Endothelial cell of umbilical vein (primary cell): ENCODE measurements at regions not wholly inside any gene's neighbourhood (a gene's known extent, or its start where the extent isn't known, plus 50 kb on each side); places are given as distances from the start of the nearest gene placed in this dataset.

Experiments used
- BruUV-seq: library from RNA; stranded (reverse); fragments of 400-500 nt; replicated peaks from 2 replicates; lab custom pipeline; 2021; lab: Mats Ljungman, UMichigan
- CTCF ChIA-PET: fragments of 300-600, 350-600 bp; sonication (Branson Sonifier 250); formaldehyde crosslinking; loops from one replicate; lab custom pipeline; 2021; ENCODE audit warnings: antibody characterized with exemption, inconsistent platforms; lab: Charles Lee
- POLR2A ChIA-PET: fragments of 300-600, 350-600 bp; sonication (Branson Sonifier 250); formaldehyde crosslinking; loops from one replicate; lab custom pipeline; 2021; ENCODE audit warnings: antibody characterized with exemption, inconsistent platforms; lab: Charles Lee
- DNase-seq: peaks from one replicate; pipeline ENCODE4 v3.0.0-alpha.2; 2011; ENCODE audit warnings: low read depth, low spot score
- FAIRE-seq: peaks from 2 replicates; lab custom pipeline; 2011; peaks lifted over from hg19 to GRCh38; lab: Jason Lieb, UNC
- H2AFZ ChIP-seq: 2 replicates; pipeline ENCODE4 v1.6.0; 2012; ENCODE audit warnings: low read depth, low read length, control low read depth, inconsistent platforms
- H3K27ac ChIP-seq: 2 replicates; pipeline ENCODE4 v1.5.1; 2011; ENCODE audit warnings: low read depth, mild to moderate bottlenecking, control low read depth, low read length, moderate library complexity; ENCODE audit not compliant: insufficient read depth
- H3K27me3 ChIP-seq, 2 experiments: 2 replicates each; pipeline versions ENCODE4 v1.6.0 to v1.6.1; 2011; ENCODE audit warnings: low read length in 2 of 2, mixed read lengths in 1 of 2; ENCODE audit not compliant: control insufficient read depth in 2 of 2, insufficient read depth in 2 of 2
- H3K36me3 ChIP-seq, 2 experiments: 2 replicates in 1 of 2; 3 replicates in 1 of 2; pipeline ENCODE4 v1.5.1; 2011; ENCODE audit warnings: low read length in 2 of 2, mild to moderate bottlenecking in 1 of 2, moderate library complexity in 1 of 2; ENCODE audit not compliant: control insufficient read depth in 2 of 2, insufficient read depth in 2 of 2; ENCODE audit errors: extremely low read depth in 1 of 2
- H3K4me1 ChIP-seq: 3 replicates; pipeline ENCODE4 v1.5.1; 2011; ENCODE audit warnings: mild to moderate bottlenecking, low read length; ENCODE audit not compliant: control insufficient read depth, insufficient read depth; ENCODE audit errors: extremely low read depth
- H3K4me2 ChIP-seq: 2 replicates; pipeline ENCODE4 v1.6.1; 2011; ENCODE audit warnings: low read length, control low read depth, mixed read lengths; ENCODE audit not compliant: insufficient read depth
- H3K4me3 ChIP-seq, 3 experiments: fragments of 200-600 bp in 1 of 3; sonication (generic), shearing (Covaris generic) in 1 of 3; replicated peaks in 1 of 3; 2 replicates each; pipeline ENCODE4 v1.5.1; 2011 to 2016; ENCODE audit warnings: control low read depth in 3 of 3, low read length in 3 of 3, mild to moderate bottlenecking in 2 of 3, inconsistent platforms in 1 of 3, low read depth in 1 of 3, moderate library complexity in 1 of 3; ENCODE audit not compliant: insufficient read depth in 1 of 3
- H3K79me2 ChIP-seq: 2 replicates; pipeline ENCODE4 v1.6.0; 2012; ENCODE audit warnings: low read length, inconsistent platforms; ENCODE audit not compliant: control insufficient read depth, insufficient read depth
- H3K9ac ChIP-seq: replicated peaks from 2 replicates; pipeline ENCODE3; 2011; ENCODE audit warnings: low read length, control low read depth; ENCODE audit not compliant: insufficient read depth; ENCODE audit errors: extremely low read depth
- H3K9me1 ChIP-seq: replicated peaks from 3 replicates; pipeline ENCODE4 v1.6.0; 2011; ENCODE audit warnings: mild to moderate bottlenecking, low read length; ENCODE audit not compliant: control insufficient read depth, insufficient read depth; ENCODE audit errors: extremely low read depth
- H3K9me3 ChIP-seq: replicated peaks from 2 replicates; pipeline ENCODE4 v1.5.1; 2012; ENCODE audit warnings: low read length, inconsistent platforms; ENCODE audit not compliant: control insufficient read depth, insufficient read depth
- H4K20me1 ChIP-seq: replicated peaks from 2 replicates; pipeline ENCODE3; 2011; ENCODE audit warnings: mild to moderate bottlenecking, low read length; ENCODE audit not compliant: control insufficient read depth, insufficient read depth; ENCODE audit errors: extremely low read depth
- EZH2 ChIP-seq: IDR thresholded peaks from 2 replicates; pipeline ENCODE4 v1.6.1; 2012; ENCODE audit warnings: borderline replicate concordance, low read depth, mild to moderate bottlenecking, moderate library complexity, low read length, inconsistent platforms; ENCODE audit not compliant: severe bottlenecking
- FOS ChIP-seq: IDR thresholded peaks from 2 replicates; pipeline ENCODE4 v1.6.1; 2011; ENCODE audit warnings: mild to moderate bottlenecking, low read length, moderate library complexity, borderline replicate concordance; ENCODE audit not compliant: insufficient read depth
- GATA2 ChIP-seq: IDR thresholded peaks from 2 replicates; pipeline ENCODE4 v1.7.0; 2011; ENCODE audit warnings: low read depth, mild to moderate bottlenecking, moderate library complexity, mixed read lengths, low read length; ENCODE audit not compliant: insufficient read length, insufficient read depth
- JUN ChIP-seq: IDR thresholded peaks from 2 replicates; pipeline ENCODE4 v1.6.1; 2011; ENCODE audit warnings: borderline replicate concordance, low read depth; ENCODE audit not compliant: insufficient read length, insufficient read depth
- MYC ChIP-seq: IDR thresholded peaks from one replicate; pipeline ENCODE4 v1.6.1; 2011; ENCODE audit warnings: mild to moderate bottlenecking, low read depth, low read length
- POLR2A ChIP-seq: IDR thresholded peaks from 2 replicates; pipeline ENCODE4 v1.6.1; 2012; ENCODE audit warnings: low read depth, mild to moderate bottlenecking, control low read depth, low read length
- POLR2AphosphoS5 ChIP-seq: IDR thresholded peaks from 2 replicates; pipeline ENCODE4 v1.6.1; 2012; ENCODE audit warnings: low read depth, mild to moderate bottlenecking, control low read depth, low read length, moderate library complexity; ENCODE audit not compliant: insufficient read depth
- dilution Hi-C: fragments of 300-500 bp; cut with MboI; formaldehyde crosslinking; loops from one replicate; pipeline ENCODE4 v1.15.0; 2019; ENCODE audit warnings: low sequenced_read_pairs; ENCODE audit not compliant: extremely low pct_ligation_motif_present
- intact Hi-C: fragments of 100-400 bp; cut with micrococcal nuclease; formaldehyde crosslinking; loops from one replicate; pipeline ENCODE4 v1.10.0; 2022
- TF ChIP-seq, protein P1 (sequence below): IDR thresholded peaks from 2 replicates; pipeline ENCODE4 v1.6.1; 2011; ENCODE audit not compliant: insufficient read depth, insufficient read length
- TF ChIP-seq, protein P2 (sequence below), 2 donors: IDR thresholded peaks; 1 replicate in 1 of 2; 2 replicates in 1 of 2; pipeline ENCODE4 v1.5.1; 2011; ENCODE audit warnings: low read length in 2 of 2, mild to moderate bottlenecking in 2 of 2, moderate library complexity in 2 of 2, control low read depth in 1 of 2, inconsistent platforms in 1 of 2, low read depth in 1 of 2; ENCODE audit not compliant: insufficient read depth in 1 of 2; ENCODE audit errors: extremely low read depth in 1 of 2

- dilution Hi-C loops, result no loop called here
- H2AFZ ChIP-seq, result no peak overlapping the region
These were observed 128.6 kb upstream of the ARID1B start for GRCh38 chr6:156648616-156649015.

More at GRCh38 chr6:156648616-156649015, 128.6 kb upstream of the ARID1B start:
- no peak for FAIRE-seq
- TF ChIP-seq MYC (no peak), JUN (no peak), GATA2 (no peak), POLR2AphosphoS5 (no peak), EZH2 (no peak), POLR2A (no peak), FOS (no peak)
- TF ChIP-seq, protein P1, sequence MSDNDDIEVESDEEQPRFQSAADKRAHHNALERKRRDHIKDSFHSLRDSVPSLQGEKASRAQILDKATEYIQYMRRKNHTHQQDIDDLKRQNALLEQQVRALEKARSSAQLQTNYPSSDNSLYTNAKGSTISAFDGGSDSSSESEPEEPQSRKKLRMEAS, result no peak
- TF ChIP-seq, protein P2, sequence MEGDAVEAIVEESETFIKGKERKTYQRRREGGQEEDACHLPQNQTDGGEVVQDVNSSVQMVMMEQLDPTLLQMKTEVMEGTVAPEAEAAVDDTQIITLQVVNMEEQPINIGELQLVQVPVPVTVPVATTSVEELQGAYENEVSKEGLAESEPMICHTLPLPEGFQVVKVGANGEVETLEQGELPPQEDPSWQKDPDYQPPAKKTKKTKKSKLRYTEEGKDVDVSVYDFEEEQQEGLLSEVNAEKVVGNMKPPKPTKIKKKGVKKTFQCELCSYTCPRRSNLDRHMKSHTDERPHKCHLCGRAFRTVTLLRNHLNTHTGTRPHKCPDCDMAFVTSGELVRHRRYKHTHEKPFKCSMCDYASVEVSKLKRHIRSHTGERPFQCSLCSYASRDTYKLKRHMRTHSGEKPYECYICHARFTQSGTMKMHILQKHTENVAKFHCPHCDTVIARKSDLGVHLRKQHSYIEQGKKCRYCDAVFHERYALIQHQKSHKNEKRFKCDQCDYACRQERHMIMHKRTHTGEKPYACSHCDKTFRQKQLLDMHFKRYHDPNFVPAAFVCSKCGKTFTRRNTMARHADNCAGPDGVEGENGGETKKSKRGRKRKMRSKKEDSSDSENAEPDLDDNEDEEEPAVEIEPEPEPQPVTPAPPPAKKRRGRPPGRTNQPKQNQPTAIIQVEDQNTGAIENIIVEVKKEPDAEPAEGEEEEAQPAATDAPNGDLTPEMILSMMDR (IDR thresholded peaks at IDR 0.05; ENCODE audit: extremely low read depth in 1 of 2, insufficient read depth in 1 of 2, low read depth in 1 of 2, low read length in 2 of 2), result no peak
- Histone ChIP-seq H4K20me1 (no peaks in the 10 kb centered on the region), H3K9ac (no peak overlapping the region), H3K9me1 (no peaks in the 10 kb centered on the region), H3K4me2 (no peak overlapping the region), H3K36me3 (no peaks in the 10 kb centered on the region), H3K79me2 (no peaks in the 10 kb centered on the region), H3K27me3 (peaks cover 5 to 13% of the 10 kb centered on the region in 2 experiments), H3K9me3 (no peaks in the 10 kb centered on the region), H3K27ac (no peak overlapping the region), H3K4me1 (peaks cover 12% of the 10 kb centered on the region), H3K4me3 (no peak overlapping the region)
- BruUV-seq, result no TSS peak
- no peak for DNase-seq
- POLR2A ChIA-PET, result no interaction called here
- CTCF ChIA-PET, result no interaction called here
- intact Hi-C loops, result loop anchor here (2.0 kb wide), 1 partner anchor 38 kb away; no protein-coding TSS in a partner anchor
